Activated T-cell treated with anti-CD3 and anti-CD28 coated beads, Interleukin-2, amount 50 U/mL, for 24 hours (primary cell): ENCODE measurements at regions not wholly inside any gene's neighbourhood (a gene's known extent, or its start where the extent isn't known, plus 50 kb on each side); places are given as distances from the start of the nearest gene placed in this dataset.
"Not testable (repeated sequence)": the region's sequence is repeated elsewhere in the genome, so short reads cannot be mapped to it uniquely, and the experiment has no call there.

Source experiments
- DNase-seq: peaks from one replicate; pipeline ENCODE4 v3.0.0-alpha.2; 2020
- H3K27ac Mint-ChIP-seq: 2 replicates; pipeline ENCODE4 v1.8.0; 2020; ENCODE audit warnings: mild to moderate bottlenecking, mixed read lengths
- H3K27me3 Mint-ChIP-seq: 2 replicates; pipeline ENCODE4 v1.8.0; 2020; ENCODE audit warnings: mixed read lengths
- H3K36me3 Mint-ChIP-seq: 2 replicates; pipeline ENCODE4 v1.8.0; 2020; ENCODE audit warnings: low read depth, mixed read lengths
- H3K4me1 Mint-ChIP-seq: 2 replicates; pipeline ENCODE4 v1.8.0; 2020; ENCODE audit warnings: low read depth, mixed read lengths
- H3K4me3 Mint-ChIP-seq: 2 replicates; pipeline ENCODE4 v1.8.0; 2020; ENCODE audit warnings: mild to moderate bottlenecking, moderate library complexity, mixed read lengths
- H3K9me3 Mint-ChIP-seq: 2 replicates; pipeline ENCODE4 v1.8.0; 2020; ENCODE audit warnings: mixed read lengths

GRCh38 chr13:52213920-52214319, 54.5 kb upstream of the NEK3 start:
- H3K4me1 Mint-ChIP-seq, DNase-seq, H3K4me3 Mint-ChIP-seq, H3K27ac Mint-ChIP-seq, H3K36me3 Mint-ChIP-seq, H3K9me3 Mint-ChIP-seq: not testable (repeated sequence)
- H3K27me3 Mint-ChIP-seq: peaks cover 50% of the 10 kb centered on the region

GRCh38 chr13:52212886-52213285, 53.5 kb upstream of the NEK3 start:
- not testable (repeated sequence) for H3K4me1 Mint-ChIP-seq, H3K36me3 Mint-ChIP-seq, H3K9me3 Mint-ChIP-seq, H3K27ac Mint-ChIP-seq, DNase-seq, H3K4me3 Mint-ChIP-seq
- H3K27me3 Mint-ChIP-seq: peaks cover 48% of the 10 kb centered on the region

- H3K36me3 Mint-ChIP-seq, H3K9me3 Mint-ChIP-seq, DNase-seq, H3K27ac Mint-ChIP-seq, H3K4me3 Mint-ChIP-seq, H3K4me1 Mint-ChIP-seq: not testable (repeated sequence)
- H3K27me3 Mint-ChIP-seq: peaks cover 41% of the 10 kb centered on the region
Measured at GRCh38 chr13:52211416-52211776, 52.0 kb upstream of the NEK3 start.

GRCh38 chr13:52210564-52211415, 51.4 kb upstream of the NEK3 start:
- DNase-seq, H3K4me3 Mint-ChIP-seq, H3K9me3 Mint-ChIP-seq, H3K4me1 Mint-ChIP-seq, H3K27ac Mint-ChIP-seq, H3K36me3 Mint-ChIP-seq: not testable (repeated sequence)
- H3K27me3 Mint-ChIP-seq: peaks cover 36% of the 10 kb centered on the region
